SKM-1 (cell line): ENCODE measurements at regions not wholly inside any gene's neighbourhood (a gene's known extent, or its start where the extent isn't known, plus 50 kb on each side); places are given as distances from the start of the nearest gene placed in this dataset.

Experiments used
- DNase-seq: peaks from one replicate; lab custom pipeline; 2025; ENCODE audit not compliant: unreplicated experiment; lab: John Stamatoyannopoulos, UW

GRCh38 chr7:124364283-124364682, 331.4 kb upstream of the TMEM229A start:
- peak; percentile 63 for DNase-seq

- DNase-seq = no peak
These were observed 321.3 kb upstream of the TMEM229A start for GRCh38 chr7:124354201-124354600.

DNA sequence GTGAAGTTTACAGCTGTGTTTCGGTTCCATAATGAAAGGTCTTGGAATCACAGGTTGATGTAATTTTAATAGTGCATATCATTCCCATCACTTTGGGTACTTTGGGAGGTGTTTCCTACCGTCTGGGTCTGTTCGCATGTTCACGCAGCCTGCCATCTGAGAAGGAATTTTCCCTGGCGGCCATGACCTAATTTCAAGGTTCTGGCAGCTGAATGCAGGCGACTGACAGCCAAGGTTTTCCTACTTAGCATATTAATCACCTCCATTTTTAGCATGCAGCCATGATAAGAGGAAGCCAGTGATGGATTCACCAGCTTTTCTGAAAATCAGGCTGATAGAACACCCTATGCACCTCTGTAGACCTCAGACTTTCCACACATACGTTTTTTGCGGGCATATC, 319.1 kb upstream of the TMEM229A start:
- no peak for DNase-seq

DNA sequence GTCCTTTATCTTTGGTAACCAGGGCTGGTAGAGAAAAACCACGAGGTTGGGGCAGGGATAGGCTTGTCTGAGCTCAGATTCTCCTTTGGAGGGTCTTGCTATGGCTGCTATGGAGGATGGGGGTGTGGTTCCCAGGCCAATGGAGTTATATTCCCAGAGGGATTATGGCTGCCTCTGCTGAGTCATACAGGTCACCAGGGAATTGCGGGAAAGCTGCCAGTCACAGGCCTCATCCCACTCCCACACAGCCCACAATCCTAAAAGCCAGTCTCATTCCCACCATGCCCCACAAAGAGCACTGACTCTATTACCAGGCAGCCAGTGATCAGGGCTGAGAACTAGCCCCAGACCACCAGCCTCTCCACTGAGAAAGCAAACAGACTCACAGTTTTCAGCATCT, 316.6 kb upstream of the TMEM229A start:
- DNase-seq = no peak

DNA sequence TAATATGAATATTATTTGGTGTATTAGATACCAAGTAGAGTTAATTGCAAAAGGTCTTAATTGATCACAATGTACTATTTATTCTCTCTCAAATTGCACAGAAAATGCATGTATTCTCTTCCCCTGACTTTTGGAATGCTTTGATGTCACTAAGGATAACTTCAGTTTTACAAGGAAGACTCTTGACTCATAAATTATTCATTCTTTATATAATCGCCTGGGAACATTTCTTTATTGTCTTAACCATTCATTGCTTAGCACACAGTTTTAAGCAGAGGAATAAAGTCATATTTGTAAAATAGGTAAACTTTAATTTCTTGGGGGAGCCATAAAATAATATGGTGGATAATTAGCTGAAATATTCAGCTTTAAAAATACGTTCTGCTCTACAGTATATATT, 306.0 kb upstream of the TMEM229A start:
- no peak for DNase-seq

- no peak for DNase-seq
These were observed 298.0 kb upstream of the TMEM229A start for GRCh38 chr7:124330731-124331407.

- DNase-seq = no peak
These were observed 295.9 kb upstream of the TMEM229A start for GRCh38 chr7:124328774-124329173.

DNA sequence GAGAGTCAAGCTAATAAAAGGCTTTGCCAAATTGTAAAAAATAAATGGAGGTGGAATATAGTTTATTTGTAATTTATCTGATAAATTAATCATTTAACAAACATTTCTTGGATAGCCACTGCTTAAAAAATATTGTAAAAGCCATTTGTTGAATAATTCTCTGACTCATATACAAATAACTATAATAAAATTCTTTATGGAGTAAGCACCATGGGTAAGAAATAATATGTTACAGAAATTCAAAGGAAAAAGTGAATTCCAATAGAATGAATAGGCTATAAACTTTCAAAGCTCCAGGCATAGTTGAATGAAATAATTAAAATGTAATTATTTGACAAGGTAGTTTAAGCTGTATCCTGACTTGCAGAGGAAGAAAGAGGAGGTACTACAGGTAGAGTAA, 291.4 kb upstream of the TMEM229A start:
- DNase-seq = no peak

GRCh38 chr7:124323597-124323996, 290.7 kb upstream of the TMEM229A start:
- DNase-seq = no peak

DNA sequence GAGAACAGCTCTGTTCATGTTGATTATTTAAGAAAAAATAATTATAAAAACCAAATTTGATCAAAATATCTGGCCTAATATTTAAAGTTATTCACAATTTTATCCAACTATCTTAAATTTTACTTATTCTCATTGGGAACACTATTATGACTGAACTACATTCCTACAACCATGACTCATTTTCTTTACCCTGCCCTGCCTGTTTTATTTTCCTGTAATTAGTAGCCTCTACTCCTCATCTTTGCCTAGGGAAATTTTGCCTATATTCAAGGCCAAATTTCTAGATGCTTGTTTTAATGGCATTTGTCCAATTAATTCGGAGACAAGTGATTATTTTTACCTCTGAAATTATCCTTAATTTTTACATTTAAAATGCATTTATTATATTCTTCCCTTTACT, 289.7 kb upstream of the TMEM229A start:
- no peak for DNase-seq

DNA sequence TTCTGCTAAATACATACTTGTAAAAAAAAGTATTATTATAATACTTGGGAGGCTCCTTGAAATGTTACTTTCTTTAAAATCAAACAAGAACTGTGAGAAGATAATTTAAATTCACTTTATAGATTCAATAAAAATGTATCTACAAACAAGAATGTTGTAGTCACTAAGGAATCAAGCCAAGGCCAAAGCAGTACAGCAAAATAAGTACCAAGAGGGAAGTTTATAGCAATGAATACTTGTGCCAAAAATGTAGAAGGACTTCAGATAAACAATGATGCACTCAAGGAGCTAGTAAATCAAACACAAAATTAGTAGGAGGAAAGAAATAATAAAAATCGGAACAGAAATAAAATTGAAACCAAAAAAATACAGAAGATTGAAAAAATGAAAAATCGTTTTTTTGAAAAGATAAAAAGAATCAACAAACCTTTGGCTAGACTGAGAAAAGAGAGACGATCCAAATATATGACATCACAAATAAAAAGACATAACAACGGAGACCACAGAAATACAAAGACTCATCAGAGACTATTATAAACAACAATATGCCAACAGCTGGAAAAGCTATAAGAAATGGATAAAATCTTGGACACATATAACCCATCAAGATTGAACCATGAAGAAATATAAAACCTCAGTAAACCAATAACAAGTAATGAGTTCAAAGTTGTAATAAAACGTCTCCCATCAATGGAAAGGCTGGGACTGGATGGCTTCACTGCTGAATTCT, 286.0 kb upstream of the TMEM229A start:
- no peak for DNase-seq

- no peak for DNase-seq
These were observed 278.1 kb upstream of the TMEM229A start for GRCh38 chr7:124310934-124311390.

- DNase-seq = no peak
These were observed 275.5 kb upstream of the TMEM229A start for GRCh38 chr7:124308384-124308783.

DNA sequence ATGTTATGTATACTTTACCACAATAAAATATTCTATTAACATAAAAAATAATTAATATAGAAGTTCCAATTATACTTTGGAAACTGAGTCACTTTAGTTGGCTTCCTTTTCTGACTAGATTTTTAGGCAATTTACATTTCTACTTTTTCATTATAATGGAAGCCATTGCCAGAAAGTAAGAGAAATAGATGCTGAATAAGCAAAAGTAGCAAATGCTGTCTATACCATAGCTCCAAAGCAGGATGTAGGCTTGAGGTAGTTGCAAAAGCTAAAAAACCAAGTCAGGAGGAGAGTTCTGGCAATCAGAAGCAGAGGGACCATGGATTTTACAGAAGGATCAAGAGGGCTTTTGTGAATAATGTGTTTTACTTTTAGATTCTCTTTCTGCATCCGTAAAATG, 262.4 kb upstream of the TMEM229A start:
- no peak for DNase-seq

- no peak for DNase-seq
These were observed 252.1 kb upstream of the TMEM229A start for GRCh38 chr7:124284937-124285336.

GRCh38 chr7:124276005-124276622, 243.2 kb upstream of the TMEM229A start:
- DNase-seq = no peak

GRCh38 chr7:124275411-124275810, 242.5 kb upstream of the TMEM229A start:
- DNase-seq = no peak

DNA sequence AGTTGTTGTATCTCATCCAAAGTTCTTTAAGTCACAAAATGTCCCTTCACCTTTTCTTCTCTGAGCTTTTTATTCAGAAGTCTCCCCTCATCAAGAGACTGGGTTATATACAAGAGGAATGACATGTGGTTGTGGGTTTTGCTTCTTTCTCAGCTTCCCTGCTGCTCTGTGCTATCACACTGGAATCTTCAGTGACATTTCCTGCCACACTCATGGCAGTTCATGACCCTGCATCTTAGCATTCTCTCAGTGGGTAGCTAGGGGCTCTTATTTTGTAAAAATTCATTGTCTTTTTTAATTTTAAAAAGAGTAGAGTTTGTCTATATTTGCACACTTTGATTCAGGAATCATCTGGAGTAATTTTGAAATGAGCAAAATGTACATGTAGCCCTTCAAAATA, 236.9 kb upstream of the TMEM229A start:
- DNase-seq = no peak

DNA sequence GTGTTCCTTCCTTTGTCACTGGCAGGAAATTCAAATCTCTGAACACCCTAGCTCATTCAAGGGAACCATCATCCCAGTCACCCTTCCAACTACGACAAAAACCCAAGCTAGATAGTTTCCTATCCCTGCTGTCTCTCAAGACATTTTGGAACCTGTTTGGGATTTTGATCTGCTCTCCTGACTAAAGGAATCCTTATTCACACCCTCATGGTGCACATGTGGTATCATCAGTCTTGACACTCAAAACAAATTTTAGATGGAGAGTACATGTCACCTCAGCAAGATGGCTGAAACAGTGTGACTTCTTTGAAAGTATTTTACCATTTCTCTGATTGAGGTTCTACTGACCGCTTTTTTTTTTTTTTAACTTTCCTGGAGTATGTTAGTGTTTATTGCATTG, 234.3 kb upstream of the TMEM229A start:
- DNase-seq = no peak

DNA sequence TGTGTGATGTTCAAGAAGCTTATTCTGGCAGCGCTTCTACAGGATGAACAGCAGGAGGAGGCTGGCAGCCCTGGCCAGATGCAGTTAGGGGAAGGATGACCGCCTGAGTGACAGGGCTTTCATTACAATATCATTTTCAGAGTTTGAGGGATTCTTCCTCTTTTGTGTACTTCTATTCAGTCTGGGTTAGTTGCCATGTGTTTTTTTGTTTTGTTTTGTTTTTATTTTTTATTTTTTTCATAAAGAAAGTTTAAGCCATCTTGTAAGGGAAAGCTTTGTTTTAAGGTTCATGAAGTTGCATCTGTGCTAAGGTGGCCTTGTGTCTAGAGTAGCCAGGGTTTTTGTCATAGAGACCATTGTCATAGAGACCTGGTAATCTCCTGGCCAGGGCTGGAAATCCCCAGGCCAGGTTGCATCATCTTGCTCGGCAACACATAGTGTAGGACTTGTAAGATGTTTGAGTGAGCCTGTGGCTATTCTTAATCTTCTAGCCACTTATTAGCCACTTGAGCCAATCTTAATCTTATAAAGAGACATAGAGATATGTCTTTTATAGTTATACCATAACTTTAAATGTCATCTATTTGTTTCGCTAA, 230.5 kb upstream of the TMEM229A start:
- DNase-seq = no peak

GRCh38 chr7:124261710-124262109, 228.8 kb upstream of the TMEM229A start:
- DNase-seq = no peak
